ENCODE measurements at regions not wholly inside any gene's neighbourhood (a gene's known extent, or its start where the extent isn't known, plus 50 kb on each side); places are given as distances from the start of the nearest gene placed in this dataset.

DNA sequence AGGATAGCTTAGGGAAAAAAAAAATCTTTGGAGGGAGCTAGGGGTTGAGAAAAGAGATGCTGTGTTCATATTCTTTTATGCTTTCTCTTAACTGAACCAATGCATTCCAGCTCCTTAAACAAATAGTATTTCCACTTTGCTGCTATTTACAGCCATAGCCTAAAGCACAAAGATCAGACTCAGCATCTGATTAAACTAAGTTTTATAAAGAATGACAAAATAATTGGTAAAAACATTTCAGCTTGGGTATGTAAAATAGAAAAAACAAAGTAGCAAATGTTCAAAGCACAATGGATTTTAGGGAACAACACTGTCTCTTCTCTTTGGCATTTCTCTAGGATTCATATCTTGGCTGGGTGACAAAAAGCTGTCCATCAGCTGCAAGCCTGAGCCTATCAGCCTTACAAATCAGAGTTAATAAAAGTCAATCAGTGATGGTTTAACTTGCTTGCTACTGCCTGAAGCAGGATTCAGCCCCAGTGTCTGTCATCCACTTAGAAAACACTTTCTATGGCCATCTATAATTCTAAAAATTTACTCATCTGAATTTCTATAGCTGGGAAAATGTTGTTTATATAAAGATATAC, 232.1 kb upstream of the CDIN1 start:
- no peak for DNase-seq (ENCODE audit: low read depth in 3 of 3)

- DNase-seq (ENCODE audit: low read depth in 3 of 3): no peak
Measured at GRCh38 chr15:36356466-36356865, 223.0 kb upstream of the CDIN1 start.

DNA sequence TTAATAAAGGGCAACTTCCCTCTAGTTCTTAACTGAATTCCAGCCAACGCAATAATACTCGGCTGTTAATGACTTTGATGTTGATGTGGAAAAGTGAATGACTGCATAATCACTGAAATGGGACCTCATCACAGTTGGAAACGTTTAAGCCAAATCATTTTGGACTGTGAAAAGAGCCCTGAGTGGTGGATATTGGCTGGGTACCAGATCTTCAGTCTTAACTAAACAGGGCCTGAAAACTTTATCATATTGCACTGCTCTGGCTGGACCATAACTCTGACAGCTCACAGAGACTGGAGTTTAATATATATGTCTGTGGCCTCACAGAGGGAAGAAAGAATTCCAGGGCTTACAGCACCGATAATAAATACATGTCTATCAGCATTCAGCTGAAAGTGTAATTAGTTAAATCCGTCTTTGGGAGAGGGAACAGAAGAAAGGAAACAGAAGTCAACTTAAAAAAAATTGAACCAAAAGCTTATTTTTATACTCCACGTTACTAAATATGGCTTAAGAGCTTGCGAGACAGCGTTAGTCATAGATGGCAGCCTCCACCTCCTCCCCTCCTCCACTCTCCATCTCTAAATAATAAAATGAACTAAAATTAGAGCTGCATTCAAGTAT, 222.3 kb upstream of the CDIN1 start:
- DNase-seq (ENCODE audit: low read depth in 3 of 3): no peak

DNA sequence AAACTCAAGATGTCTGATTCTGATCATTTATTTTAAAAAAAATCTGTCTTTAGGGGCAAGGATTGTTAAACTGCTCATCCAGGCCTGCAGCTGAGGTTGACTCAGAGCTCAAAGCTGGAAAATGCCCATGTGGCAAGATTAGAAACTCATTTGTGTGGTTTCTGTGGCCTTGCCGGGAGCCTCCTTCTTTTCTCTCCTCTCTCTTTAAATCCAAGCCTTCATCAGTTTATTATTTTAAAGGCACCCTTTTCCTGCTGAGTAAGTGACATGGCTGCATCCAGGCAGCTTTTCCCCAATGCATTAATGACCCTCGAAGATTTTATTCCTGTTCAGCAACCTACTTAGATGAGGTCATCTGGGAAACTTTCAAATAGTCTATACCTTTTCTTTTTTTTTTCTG, 221.3 kb upstream of the CDIN1 start:
- no peak for DNase-seq (ENCODE audit: low read depth in 3 of 3)

DNA sequence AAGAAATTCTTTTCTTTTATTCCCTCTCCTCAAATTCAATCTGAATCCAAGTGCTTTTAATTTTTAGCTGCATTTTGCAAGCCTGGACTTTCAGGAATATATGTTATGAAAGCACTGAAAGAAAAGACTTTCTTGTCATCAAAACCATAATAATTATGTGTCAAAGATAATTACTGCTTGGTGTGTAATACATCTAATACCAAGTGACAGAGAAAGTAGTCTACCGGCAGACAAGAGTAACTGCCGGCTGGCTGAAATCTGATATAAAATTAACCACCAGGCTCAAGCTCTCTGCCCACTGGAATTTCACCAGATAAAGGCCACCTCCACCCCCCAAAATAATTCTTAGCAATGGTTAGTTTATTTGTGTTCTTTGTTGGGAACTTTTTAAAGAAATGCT, 220.9 kb upstream of the CDIN1 start:
- no peak for DNase-seq (ENCODE audit: low read depth in 3 of 3)

DNA sequence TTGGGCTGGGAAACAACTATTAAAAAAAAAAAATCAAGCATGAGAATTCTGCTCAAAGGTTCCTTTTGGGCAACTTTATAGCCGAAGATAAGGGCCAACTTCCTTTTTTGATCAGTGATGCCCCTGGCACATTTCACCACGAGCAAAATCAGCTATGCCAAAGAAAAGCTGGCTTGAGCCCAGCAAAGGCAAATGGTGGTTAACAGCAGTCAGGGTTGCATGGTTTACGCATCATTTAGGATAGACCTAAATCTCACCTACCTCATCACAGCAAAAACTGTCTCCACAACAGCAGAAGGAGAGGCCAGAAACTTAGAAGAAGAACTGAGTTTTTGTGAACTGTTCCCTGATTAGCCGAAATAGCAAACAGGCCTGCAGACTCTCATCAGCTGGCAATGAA, 220.1 kb upstream of the CDIN1 start:
- DNase-seq (ENCODE audit: low read depth in 3 of 3): no peak

DNA sequence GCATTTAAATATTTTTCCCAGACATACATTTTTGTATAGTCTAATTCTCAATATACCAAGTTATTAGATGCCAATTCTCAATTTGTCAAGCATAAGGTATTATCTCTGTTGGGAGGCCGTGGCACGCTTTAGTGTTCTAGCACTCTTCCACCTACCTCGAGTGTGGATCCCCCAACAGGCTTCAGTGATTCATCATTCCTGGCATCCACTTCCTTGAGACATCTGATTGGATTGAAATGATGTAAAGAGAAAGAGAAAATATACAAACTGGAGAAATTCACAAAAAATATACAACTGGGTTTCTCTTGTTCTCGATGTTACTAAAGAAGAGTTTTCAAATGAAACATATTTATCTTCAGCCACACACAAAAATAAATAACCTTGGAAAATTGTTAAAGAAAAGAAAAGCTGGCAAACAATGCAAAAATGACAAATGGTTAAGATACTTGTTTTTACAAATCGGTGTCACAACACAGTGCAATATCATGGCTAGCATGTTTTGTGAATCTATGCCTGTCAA, 218.0 kb upstream of the CDIN1 start:
- no peak for DNase-seq (ENCODE audit: low read depth in 3 of 3)

DNA sequence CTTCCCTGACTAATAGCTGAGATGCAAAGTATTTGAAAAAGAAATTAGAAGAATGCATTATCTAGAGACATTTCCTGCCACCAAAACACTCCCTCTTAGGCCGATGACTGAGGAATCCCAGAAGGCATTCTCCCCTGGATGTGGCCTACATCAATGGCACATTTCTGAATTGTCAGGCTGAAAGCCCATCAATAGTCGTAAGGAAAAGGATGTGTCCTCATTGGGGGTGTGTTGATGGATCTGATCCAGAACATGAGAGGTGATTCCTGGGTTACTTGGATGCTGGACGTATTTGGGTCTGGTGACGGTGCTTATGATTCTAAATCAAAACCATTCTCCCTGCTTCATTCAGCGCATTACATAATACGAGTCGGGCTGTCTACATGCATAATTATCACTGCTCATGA, 216.9 kb upstream of the CDIN1 start:
- DNase-seq (ENCODE audit: low read depth in 3 of 3): no peak

DNA sequence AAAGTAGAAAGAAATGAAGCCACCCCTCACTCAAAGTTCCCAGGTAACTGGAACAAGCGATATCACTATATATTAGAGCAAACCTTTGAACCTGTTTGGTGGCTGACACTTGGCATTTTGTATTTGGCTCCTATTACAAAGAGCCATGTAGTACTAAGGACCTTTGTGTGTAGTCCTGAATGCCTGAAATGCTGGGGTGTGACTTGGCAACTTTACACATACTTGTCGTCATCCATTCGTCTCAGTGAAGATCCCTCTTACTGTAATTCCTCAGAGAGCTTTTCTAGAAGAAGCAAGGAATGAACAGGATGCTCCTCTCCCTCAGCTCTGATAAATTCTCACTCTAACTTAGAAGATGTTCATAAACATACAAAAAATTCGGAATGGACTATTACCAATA, 216.1 kb upstream of the CDIN1 start:
- DNase-seq (ENCODE audit: low read depth in 3 of 3): no peak

- DNase-seq (ENCODE audit: low read depth in 3 of 3): no peak
Measured at GRCh38 chr15:36364377-36364776, 215.0 kb upstream of the CDIN1 start.

DNA sequence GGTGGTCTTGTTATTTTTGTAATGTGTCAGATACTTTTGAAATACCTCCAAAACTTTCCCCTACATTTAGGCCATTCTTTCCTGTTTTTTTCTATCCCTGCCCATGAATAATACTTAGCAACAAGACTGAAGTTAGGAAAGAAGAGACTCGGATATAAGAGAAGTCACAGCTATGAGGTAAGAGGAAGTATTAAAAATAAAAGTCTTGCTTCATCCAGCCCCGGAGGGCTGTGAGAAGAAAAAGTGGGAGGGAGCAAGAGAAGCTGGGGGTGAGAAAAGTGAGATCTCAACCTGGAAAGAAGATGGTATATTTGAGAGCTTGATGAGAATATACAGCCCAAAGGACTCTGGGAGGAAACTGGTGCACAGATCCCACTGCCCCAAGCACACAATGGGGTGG, 213.5 kb upstream of the CDIN1 start:
- DNase-seq (ENCODE audit: low read depth in 3 of 3): no peak

GRCh38 chr15:36370051-36370730, 209.2 kb upstream of the CDIN1 start:
- DNase-seq (ENCODE audit: low read depth in 3 of 3): no peak

GRCh38 chr15:36370731-36371112, 208.7 kb upstream of the CDIN1 start:
- no peak for DNase-seq (ENCODE audit: low read depth in 3 of 3)

DNA sequence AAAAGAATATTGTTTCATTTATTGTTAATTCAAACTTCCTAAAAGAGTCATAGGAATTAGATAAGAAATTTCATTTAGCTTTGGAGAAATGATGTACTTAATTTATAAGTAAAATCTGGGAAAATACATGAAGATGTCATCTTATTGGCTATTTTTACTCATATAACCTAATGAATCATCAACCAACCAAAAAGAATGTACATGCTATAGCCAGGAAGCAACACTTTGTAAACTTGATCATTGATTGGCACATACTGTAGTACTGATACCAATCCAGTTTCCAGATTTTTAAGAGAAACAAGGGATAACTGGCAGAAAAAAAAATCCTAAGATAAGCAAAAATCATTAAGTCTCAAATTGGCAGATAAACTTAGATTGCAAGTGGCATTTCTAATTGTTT, 207.9 kb upstream of the CDIN1 start:
- DNase-seq (ENCODE audit: low read depth in 3 of 3): no peak

DNA sequence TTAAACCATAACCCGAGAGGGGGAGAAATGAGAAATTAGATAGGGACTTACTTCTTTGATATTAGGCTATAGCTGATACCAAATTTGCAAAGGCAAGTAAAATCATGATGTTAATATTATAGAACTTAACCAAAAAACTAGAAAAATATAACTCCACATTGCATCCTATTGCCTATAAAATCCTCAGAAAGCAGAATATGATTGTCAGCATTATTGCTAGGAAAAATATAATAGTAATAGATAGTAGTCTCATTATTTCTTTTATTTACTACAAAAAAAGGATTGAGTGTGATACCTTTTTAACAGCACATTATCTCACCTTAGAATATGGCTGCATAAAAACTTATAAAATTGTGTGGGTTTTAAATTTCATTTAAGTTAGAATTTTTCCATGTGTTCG, 206.5 kb upstream of the CDIN1 start:
- no peak for DNase-seq (ENCODE audit: low read depth in 3 of 3)

DNA sequence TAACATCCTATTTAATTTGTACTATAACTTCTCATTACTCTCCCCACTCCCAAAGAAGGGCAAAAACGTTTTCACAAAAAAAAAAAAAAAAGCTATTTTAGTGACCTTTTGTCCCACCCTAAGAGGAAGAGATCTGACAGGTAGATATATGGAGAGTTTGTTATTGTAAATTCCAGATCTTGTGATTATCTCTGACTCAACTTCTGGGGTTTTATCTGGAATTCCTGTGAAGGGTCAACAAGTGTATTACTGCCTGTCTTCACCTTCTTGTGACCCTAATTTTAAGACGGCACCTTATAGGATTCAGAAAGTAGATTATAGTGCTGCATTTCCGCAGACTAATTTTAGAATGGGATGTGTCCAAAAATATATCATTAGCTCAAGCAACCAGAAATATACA, 205.9 kb upstream of the CDIN1 start:
- DNase-seq (ENCODE audit: low read depth in 3 of 3): no peak

GRCh38 chr15:36389107-36389506, 190.3 kb upstream of the CDIN1 start:
- DNase-seq (ENCODE audit: low read depth in 3 of 3): no peak

DNA sequence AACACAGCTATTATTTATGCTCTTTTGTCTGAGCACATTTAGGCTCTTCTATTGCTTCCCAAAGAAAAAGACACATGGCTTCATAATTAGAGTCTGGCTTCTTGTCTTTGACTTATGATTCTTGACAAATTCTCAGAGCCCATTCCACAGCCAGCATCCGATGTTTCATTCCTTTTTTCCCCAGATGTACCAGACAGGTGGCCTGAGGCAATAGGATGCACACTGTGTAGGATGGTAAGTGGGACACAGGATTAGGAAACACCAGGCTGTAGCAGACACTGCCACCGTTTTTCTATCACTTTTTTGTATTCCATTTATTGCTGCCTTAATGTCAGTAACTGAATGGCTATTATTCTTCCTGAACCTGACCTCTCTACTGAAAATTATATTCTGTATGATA, 188.9 kb upstream of the CDIN1 start:
- no peak for DNase-seq (ENCODE audit: low read depth in 3 of 3)

GRCh38 chr15:36392676-36393266, 186.7 kb upstream of the CDIN1 start:
- no peak for DNase-seq (ENCODE audit: low read depth in 3 of 3)

GRCh38 chr15:36398212-36398611, 181.2 kb upstream of the CDIN1 start:
- no peak for DNase-seq (ENCODE audit: low read depth in 3 of 3)

DNA sequence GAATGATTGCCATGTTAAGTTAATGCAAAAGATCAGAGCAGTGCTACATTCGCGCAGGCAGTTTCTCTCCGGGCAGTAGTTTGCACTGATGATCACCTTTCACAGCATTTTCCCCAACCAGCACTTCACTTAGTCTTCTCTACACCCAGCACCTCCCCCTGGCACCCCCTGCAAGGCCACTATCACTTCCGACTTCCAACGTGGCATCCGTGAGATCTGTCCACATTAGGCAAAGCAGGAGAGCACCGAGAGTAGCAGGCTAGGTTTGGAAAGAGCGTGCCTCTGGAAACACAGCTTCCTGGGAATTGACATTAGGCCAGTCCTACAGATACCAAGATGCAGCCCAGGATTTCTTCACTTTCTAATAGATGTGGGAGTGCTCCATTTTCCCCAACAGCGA, 180.2 kb upstream of the CDIN1 start:
- DNase-seq (ENCODE audit: low read depth in 3 of 3): no peak

DNA sequence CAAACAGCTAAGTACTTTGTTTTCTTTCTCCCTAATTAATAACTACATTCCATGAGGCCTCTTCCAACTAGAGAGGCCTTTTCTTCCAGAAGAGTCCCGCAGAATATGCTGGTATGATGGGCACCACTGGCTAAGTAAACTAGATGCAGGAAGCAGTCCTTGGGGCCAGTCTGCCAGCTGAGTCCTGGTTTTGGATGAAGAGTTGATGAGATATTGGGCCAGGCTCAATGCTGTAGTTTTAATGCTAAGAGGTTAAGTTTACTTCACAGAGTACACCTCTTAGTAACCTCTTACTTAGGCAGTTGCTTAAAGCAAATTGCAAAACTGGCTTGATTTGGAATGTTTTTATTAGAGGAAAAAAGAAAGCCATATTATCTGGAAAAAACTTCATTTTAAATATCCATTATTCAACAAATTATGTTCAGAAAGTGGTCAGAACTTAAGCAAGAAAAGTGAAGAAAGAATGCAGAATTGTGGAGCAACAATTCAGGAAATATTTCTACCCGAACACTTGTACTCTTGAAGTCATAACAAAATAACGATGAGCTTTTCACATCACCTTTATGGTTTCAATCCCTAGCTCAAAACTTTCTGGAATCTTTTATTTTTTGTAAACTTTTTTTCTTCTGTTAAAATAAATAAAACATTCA, 178.4 kb upstream of the CDIN1 start:
- DNase-seq (ENCODE audit: low read depth in 3 of 3): no peak

DNA sequence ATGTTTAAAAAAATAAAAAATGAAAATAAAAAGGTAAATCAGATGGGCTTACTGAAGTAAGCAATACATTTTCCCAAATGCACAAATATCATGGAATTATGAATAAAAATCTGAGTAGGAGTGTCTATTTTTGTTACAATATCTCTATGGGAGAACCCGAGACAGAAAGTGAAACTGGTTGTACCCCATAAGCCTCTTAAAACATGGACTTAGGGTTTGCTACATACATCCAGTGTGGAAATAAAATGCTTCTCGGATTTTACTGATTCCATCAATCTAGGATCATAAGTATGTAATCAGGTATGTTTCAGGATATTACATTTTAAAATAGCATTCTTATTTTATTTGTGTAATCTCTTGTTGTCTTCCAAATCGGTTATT, 177.8 kb upstream of the CDIN1 start:
- DNase-seq (ENCODE audit: low read depth in 3 of 3): no peak

All from stimulated activated CD4-positive, alpha-beta T cell treated with anti-CD3 and anti-CD28 coated beads, TNF-alpha, amount 100 ng/mL, for 4 hours (primary cell).